Retinal pigment epithelial cell (primary cell): ENCODE measurements at regions not wholly inside any gene's neighbourhood (a gene's known extent, or its start where the extent isn't known, plus 50 kb on each side); places are given as distances from the start of the nearest gene placed in this dataset.
"Not testable (repeated sequence)": the region's sequence is repeated elsewhere in the genome, so short reads cannot be mapped to it uniquely, and the experiment has no call there.

ENCODE experiments used
- DNase-seq: peaks from one replicate; pipeline ENCODE4 v3.0.0-alpha.2; 2010; ENCODE audit warnings: low read depth
- H3K4me3 ChIP-seq: 2 replicates; pipeline ENCODE4 v1.5.1; 2011; ENCODE audit warnings: mild to moderate bottlenecking, low read length, control low read depth, moderate library complexity
- CTCF ChIP-seq: conservative IDR thresholded peaks from 2 replicates; pipeline ENCODE4 v1.5.1; 2011; ENCODE audit warnings: low read depth, low read length, control low read depth, inconsistent platforms

- no peak for TF ChIP-seq CTCF
- no peak for DNase-seq
- H3K4me3 ChIP-seq = no peak overlapping the region
Observed at GRCh38 chr10:65788271-65788670, 1137.6 kb upstream of the LRRTM3 start.

GRCh38 chr10:65791979-65792378 is 1133.9 kb upstream of the LRRTM3 start:
- no peak for DNase-seq
- H3K4me3 ChIP-seq = no peak overlapping the region
- no peak for TF ChIP-seq CTCF

GRCh38 chr10:65793738-65794425 is 1132.0 kb upstream of the LRRTM3 start:
- H3K4me3 ChIP-seq = no peak overlapping the region
- TF ChIP-seq CTCF = no peak
- no peak for DNase-seq

DNA sequence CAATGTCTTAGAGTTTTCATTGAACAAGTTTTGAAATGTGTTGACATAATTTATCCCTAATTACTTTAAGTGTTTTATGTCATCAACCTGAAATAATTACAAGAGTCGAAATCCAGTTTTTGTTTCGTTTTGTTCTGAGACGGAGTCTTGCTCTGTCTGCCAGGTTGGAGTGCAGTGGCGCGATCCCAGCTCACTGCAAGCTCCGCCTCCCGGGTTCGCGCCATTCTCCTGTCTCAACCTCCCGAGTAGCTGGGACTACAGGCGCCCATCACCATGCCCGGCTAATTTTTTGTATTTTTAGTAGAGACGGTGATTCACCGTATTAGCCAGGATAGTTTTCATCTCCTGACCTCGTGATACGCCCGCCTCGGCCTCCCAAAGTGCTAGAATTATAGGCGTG is 1131.0 kb upstream of the LRRTM3 start:
- not testable (repeated sequence) for DNase-seq, H3K4me3 ChIP-seq

DNA sequence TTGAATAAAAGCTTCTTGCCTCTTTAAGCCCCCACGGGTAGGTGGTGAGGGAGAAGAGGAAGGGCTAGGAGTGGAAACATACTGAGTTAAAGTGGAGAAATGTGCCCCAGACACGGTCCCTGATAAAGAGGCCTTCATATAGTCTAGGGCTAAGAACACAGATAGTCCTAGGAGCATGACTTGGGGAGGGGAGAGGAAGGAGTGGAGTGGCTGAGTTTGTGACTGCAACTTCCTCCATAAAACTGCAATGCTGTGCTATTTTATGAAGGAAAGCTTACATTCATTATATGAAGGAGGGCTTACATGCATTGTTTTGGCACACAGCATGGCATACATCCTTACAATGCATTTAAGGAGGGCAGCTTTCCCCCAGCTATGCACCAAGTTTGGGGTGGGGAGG is 1129.4 kb upstream of the LRRTM3 start:
- no peak overlapping the region for H3K4me3 ChIP-seq
- no peak for DNase-seq
- TF ChIP-seq CTCF = no peak

DNA sequence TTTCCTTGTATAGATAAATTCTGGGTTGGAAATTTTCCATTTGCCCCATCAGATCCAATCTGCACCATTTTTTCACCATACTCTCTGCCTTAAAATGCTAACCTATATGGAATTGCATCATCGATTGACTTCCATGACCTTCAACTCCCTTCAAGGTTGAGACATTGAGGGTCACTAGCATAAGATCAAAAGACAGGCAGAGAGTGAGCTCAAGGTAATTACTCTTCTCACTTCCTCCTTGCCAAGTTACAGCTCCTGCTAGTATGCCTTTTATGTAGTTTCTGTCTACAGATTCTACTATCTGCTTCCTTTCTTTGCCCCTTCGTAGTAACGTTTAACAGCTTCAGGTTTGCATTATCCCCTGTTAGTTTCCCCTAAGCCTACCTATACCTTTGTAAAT is 1127.7 kb upstream of the LRRTM3 start:
- TF ChIP-seq CTCF = no peak

GRCh38 chr10:65802391-65802790 is 1123.4 kb upstream of the LRRTM3 start:
- H3K4me3 ChIP-seq = no peak overlapping the region
- TF ChIP-seq CTCF = no peak
- DNase-seq = no peak

More for the DNA sequence above, 1127.7 kb upstream of the LRRTM3 start:
- no peak overlapping the region for H3K4me3 ChIP-seq
- no peak for DNase-seq
